Fibroblast of skin of back (primary cell): ENCODE measurements at regions not wholly inside any gene's neighbourhood (a gene's known extent, or its start where the extent isn't known, plus 50 kb on each side); places are given as distances from the start of the nearest gene placed in this dataset.
A peak's percentile ranks its signal among the peaks of the same experiment; 100 is the strongest.

Source experiments
- DNase-seq: peaks from one replicate; pipeline ENCODE4 v3.0.0-alpha.2; 2013

DNA sequence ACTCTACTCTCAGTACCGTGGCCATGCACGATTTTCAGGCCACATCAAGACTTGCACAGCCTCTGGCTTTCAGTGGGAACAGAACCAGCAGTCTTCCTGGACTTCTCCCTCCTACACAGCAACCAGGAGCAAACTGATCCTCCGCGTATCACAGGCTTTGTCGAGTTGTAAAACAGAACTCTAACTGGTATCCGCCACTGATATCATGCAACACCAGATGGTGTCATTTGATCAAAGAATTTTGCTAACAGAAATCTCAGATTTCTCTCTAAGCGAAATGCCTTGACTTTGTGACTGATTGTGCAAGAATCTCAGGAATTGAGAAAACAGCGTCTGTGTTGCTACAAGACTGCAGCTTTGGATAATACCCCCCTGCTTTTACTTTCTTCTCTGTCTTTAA is 85.7 kb downstream of the COPS8 start:
- DNase-seq = peak; percentile 94

- DNase-seq = no peak
These were observed 86.2 kb downstream of the COPS8 start for GRCh38 chr2:237171881-237172280.

- DNase-seq = no peak
These were observed 91.4 kb downstream of the COPS8 start for GRCh38 chr2:237177052-237177451.

DNA sequence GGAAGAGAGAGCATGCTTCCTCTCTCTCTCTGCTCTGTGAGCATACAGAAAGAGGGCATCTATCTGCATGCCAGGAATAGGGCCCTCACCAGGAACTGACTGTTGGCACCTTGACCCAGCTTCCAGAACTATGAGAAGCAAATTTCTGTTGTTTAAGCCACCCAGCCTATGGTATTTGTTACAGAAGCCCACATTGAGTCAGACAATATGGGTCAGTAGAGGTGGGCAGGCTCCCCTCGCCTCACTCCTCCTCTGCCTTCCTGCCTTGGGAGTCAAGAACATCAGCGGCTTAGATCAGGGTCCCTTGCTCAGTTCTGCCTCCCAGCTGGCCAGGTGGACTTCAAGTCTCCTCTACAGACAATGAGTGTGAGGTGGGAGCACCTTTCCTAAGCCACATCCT is 92.3 kb downstream of the COPS8 start:
- DNase-seq = no peak

- DNase-seq = peak; percentile 93
These were observed 92.7 kb downstream of the COPS8 start for GRCh38 chr2:237178396-237178795.

GRCh38 chr2:237179161-237179560 is 93.5 kb downstream of the COPS8 start:
- DNase-seq = no peak

GRCh38 chr2:237180187-237180586 is 94.5 kb downstream of the COPS8 start:
- no peak for DNase-seq

DNA sequence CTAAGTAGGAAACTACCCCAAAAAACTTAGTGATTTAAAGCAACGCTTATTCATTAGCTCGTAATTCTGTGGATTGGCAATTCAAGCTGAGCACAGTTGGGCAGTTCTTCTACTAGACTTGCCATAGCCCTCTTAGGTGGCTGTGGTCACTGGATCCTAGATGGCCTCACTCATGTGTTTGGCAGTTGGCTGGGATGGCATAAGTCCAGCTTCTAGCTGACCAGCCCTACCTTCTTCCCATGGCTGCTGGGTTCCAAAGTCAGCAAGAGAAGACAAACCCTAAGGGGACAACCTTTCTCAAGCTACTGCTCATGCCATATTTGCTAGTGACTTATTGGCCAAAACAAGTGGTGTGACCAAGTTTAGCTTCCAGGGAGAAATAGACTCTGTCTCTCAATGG is 95.3 kb downstream of the COPS8 start:
- DNase-seq = no peak

DNA sequence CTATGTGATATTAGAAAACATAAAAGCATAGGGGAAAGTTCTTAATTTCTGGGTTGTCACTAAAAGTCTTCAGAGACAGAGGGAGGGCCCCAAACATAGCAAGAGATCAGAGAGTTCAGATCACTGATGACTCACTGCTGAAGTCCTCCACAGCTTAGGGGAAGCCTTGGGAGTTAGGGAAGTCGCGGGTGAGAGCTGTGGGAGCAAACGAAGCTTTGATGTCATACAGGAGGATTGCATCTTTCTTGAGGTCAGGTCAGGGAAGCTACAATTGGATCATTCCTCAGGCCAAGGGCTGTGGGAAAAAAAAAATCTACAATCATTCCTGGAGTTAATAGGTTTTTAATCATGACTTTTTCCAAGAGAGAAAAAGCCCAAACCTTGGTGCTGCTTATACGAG is 96.2 kb downstream of the COPS8 start:
- peak; percentile 93 for DNase-seq

- DNase-seq = no peak
These were observed 96.9 kb downstream of the COPS8 start for GRCh38 chr2:237182422-237183123.

DNA sequence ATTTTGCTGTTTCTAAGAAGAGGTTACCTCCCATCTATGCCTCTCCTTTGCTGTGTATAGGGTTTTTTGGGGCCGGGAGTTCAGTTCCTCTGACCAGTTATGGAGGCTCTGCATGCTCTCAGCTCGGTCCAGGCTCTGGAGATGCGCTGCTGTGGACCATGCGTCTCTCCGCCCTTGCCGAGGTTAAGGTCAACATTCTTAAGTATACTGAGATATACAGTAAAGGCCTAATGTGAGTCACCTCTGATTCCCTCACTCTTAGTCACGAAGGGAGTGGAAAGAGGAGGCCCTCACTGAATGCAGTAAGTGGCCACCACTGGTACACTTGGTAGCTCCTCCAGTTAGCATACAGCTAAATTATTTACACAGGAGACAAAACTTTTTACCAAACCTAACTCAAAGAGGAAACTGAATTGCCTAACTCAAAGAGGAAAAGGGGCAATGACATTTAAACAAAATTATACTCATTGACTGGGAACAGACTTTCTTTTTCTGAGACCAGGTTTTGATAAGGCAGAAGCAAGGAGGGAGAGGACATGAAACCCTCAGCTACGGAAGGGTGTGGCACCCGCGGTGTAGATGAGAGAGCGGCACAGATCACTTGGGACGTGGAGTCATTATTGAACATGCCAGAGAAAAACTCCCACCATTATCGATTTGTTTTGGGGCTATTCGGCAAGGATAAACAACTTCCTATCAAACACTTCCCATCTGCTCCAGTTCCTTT is 98.7 kb downstream of the COPS8 start:
- peak; percentile 87 for DNase-seq

DNA sequence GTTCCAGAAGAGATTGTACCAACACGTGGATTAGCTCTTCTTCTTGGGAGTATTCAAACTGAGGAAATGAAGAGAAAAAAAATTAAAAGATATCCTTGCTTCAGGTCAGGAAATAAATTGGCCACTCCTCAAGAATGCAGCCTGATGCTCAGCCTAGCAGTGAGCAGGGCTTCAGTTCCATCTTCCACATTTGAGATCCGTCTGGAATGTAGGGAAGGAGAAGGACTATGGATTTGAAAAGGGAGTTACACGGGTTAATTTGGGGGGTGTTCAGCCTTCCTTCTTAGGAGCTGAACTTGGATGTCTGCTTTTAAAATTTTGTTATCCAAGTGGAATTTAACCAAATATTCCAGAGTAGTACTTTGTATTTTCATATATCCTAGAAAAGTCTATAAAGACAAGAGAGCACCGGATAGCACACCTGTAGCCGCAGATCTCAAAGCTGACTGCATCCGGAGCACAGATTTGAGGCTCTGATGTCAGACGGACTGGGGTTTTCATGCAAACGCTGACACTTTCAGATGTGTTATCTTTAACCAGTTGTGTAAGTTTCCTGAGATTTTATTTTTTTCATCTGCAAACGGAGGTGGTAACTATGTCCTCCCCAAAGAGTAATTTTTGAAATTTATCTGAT is 99.3 kb downstream of the COPS8 start:
- no peak for DNase-seq

GRCh38 chr2:237185553-237185925 is 99.8 kb downstream of the COPS8 start:
- DNase-seq = no peak

DNA sequence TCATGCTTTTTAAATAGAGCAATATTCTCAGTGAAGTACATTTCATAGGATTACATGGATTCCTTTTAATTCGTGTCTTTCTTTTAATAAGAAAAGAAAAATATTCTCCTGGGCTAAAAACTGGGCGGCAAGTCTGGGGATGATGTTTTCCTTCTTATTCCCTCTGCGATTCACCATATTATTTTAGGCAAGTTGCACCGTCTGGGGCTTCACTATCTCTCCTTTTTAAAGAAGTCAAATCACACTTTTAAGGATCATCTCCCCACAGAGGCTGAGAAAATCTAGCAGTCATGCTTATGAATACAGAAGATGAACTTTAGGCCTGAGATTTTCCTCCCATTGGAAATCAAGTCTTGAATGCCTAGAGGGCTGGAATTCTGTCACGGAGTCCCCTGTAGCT is 104.1 kb downstream of the COPS8 start:
- no peak for DNase-seq

DNA sequence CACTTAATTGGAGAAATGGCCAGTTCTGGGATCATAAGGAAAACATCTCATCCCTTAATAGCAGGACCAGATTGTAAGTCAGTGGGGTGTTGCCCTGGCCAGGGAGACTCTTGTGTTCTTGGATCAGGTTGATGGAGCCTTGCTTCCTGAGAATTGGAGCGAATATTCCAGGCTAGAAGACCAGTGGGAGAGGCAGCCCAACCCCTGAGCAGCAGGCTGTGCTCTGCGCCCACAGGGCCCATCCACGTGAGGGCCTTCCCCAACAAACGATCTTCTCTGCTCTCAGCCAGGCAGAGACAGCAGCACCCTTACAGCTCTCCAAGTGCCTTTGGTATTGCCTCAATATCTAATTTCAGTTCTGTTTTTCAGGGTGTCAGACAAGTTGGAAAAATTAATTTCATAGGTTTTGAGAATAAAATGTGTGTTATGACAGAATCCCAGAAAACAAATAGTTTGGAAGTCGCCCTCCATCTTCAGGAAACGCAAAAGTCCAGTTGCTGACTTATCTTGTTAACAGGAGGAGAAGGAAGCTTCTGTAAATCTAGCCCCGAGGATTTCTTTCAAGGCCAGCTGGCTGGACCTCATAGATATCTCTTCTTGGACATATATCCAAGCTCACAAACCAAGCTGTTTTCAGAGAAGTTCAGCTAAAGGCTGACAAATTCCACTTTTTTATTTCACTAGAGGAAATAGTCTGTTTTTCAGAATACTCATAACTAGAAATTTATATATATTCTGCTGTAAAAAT is 105.5 kb downstream of the COPS8 start:
- DNase-seq = no peak

DNA sequence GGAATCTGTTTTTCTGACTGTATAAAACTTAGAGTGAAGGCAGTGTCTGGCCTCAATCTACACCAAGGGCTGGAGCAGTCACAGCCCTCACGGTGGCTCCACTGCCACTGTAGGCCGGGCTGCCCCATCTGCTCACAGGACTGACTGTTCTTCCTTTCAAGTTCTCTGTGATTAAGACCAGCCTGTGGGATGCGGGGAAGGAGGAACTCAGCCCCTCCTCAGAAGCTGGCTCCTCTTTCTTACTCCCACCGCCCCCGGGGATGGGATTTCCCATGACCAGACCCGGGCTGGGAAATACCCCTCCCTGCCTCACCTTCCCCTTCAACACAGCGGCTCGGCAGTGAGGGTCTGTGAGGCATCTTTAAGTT is 106.0 kb downstream of the COPS8 start:
- no peak for DNase-seq

- DNase-seq = no peak
These were observed 107.2 kb downstream of the COPS8 start for GRCh38 chr2:237192881-237193280.

GRCh38 chr2:237193436-237193835 is 107.7 kb downstream of the COPS8 start:
- DNase-seq = no peak

GRCh38 chr2:237194081-237194480 is 108.4 kb downstream of the COPS8 start:
- DNase-seq = no peak

DNA sequence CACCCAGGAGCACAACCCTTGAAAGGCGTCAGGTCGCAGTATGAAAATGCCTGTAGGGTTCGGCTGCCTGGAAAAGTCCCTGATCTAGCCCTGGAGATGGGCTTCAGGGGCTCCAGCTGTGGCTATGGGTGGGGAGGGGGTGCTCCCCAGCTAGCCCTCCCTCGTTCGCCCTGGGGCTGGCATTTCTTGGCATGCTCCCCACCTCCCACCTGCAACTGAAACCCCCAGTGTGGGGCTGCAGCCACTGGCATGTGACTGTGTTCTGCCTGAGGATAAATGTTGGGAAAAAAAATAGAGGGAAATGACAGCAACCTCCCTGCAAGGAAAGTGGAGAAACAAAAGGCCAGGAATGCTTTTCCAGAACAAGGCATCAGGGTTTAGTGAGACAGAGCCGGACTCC is 109.2 kb downstream of the COPS8 start:
- no peak for DNase-seq

- no peak for DNase-seq
These were observed 109.9 kb downstream of the COPS8 start for GRCh38 chr2:237195396-237196120.

- DNase-seq = no peak
These were observed 110.7 kb downstream of the COPS8 start for GRCh38 chr2:237196409-237196808.
